ENCODE measurements at regions not wholly inside any gene's neighbourhood (a gene's known extent, or its start where the extent isn't known, plus 50 kb on each side); places are given as distances from the start of the nearest gene placed in this dataset.
A peak's percentile ranks its signal among the peaks of the same experiment; 100 is the strongest.
"Not testable (repeated sequence)": the region's sequence is repeated elsewhere in the genome, so short reads cannot be mapped to it uniquely, and the experiment has no call there.

GRCh38 chr13:50526661-50527071, 316.8 kb downstream of the DLEU7 start:
- no peak for DNase-seq (ENCODE audit: low spot score)

GRCh38 chr13:50527188-50527587, 316.3 kb downstream of the DLEU7 start:
- DNase-seq (ENCODE audit: low spot score) = no peak

- no peak for DNase-seq (ENCODE audit: low spot score)
Measured at GRCh38 chr13:50527612-50528509, 315.6 kb downstream of the DLEU7 start.

DNA sequence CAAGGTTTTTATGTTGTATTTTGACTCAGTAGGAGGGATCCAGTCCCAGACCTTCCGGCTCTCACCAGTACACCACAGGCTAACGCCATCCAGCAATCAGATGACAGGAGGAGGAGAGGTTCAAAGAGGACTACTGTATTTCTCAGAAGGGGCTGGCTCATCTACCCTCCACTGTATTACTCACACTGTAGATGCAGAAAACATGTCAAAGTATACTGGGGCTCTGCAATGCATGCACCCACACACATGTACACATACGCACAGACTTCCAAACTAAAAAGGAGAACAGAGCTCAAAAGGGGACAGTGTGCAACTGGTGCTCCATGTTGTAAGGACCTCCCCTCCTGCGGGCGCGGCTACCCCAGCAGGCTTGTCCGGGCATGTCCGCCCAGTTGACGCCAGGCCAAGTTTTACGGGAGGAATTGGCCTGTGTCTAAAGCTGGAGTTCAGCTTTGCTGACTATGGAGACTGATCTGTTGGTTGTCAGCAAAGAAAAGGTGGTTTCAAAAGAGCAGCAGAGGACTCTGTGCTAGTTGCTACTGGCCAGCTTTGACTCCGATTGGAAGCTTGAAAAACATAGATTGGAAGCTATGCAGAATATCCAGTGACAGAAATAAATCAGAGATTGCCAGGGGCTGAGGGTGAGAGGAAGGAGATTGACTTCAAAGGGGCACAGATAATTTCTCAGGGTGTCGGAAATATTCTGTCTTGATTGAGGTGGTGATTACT, 314.2 kb downstream of the DLEU7 start:
- DNase-seq (ENCODE audit: low spot score) = peak; percentile 75

- no peak for DNase-seq (ENCODE audit: low spot score)
Measured at GRCh38 chr13:50531917-50532899, 311.3 kb downstream of the DLEU7 start.

DNA sequence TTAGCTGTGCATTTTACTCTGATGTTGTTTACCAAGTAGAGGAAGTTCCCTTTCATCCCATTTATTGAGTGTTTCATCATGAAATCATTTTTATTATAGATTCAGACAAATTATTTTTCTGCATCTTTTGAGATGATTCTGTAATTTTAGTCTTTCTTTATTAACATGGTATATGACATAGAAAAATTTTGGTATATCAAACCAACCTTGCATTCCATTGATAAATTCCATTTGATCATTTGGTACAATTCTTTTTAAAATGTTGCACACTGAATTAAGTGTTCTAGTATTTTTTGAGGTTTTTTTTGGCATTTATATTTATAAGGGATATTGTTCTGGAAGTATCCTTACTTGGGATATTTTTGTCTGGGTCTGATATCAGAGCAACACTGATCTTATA, 308.4 kb downstream of the DLEU7 start:
- no peak for DNase-seq (ENCODE audit: low spot score)

DNA sequence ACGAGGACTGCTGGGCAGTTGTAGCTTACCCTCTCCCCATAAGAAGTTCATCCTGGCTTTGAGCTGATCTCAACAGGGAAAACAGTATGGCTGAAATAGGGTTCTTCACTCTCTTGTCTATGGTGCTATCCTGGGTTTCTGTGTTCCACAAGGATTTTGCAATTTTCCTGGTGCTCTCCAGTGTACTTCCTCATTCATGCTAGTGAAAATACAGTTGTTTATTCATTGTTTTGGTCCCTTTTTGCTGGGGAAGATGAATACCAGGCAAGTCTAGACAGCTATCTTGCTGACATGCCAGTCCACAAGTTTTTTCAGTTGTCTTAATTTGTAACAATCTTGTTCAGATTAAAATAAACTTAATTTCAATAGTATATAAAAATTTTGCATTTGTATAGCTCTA, 306.5 kb downstream of the DLEU7 start:
- no peak for DNase-seq (ENCODE audit: low spot score)

- no peak for DNase-seq (ENCODE audit: low spot score)
Measured at GRCh38 chr13:50539791-50540530, 303.5 kb downstream of the DLEU7 start.

DNA sequence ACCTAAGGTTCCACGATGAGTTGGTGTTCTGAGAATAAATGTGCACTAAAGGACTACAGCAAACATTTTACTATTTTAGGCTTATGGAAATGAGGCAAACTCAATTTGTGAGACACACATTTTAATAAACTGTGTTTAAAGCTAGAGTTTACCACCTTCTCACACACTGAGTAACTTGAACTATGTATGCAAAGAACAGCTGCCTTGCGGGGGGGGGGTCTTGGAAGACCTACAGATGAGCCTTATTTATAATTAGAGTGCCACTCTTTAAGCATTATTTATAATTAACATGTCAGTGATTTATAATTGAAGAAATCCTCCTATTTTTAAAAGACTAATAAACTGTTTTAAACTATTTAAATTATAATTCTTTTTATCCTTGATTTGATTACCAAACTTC, 300.4 kb downstream of the DLEU7 start:
- DNase-seq (ENCODE audit: low spot score) = no peak

GRCh38 chr13:50543782-50544181, 299.7 kb downstream of the DLEU7 start:
- no peak for DNase-seq (ENCODE audit: low spot score)

GRCh38 chr13:50544211-50544610, 299.3 kb downstream of the DLEU7 start:
- DNase-seq (ENCODE audit: low spot score) = no peak

DNA sequence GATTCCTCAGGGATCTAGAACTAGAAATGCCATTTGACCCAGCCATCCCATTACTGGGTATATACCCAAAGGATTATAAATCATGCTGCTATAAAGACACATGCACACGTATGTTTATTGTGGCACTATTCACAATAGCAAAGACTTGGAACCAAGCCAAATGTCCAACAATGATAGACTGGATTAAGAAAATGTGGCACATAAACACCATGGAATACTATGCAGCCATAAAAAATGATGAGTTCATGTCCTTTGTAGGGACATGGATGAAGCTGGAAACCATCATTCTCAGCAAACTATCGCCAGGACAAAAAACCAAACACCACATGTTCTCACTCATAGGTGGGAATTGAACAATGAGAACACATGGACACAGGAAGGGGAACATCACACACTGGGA, 296.3 kb downstream of the DLEU7 start:
- DNase-seq (ENCODE audit: low spot score) = not testable (repeated sequence)

DNA sequence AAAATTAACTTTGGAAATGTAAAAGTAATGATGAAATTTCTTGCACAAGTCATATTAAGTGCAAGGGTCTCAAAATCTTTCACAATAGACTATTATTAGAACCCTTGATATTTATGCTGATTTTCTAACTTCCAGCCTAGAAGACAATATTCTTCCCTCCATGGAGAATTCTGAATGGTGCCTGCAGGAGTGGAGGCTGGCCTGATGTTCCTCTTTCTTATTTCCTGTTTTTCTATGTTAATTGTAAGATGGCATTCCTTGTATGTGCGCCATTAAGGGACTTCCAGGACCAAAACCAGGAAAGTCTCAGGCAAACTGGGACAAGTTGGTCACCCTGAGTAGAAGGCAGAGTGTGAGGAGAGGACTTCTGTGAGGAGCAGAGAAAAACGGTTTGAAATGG, 294.9 kb downstream of the DLEU7 start:
- DNase-seq (ENCODE audit: low spot score) = no peak

GRCh38 chr13:50549221-50549942, 294.1 kb downstream of the DLEU7 start:
- DNase-seq (ENCODE audit: low spot score) = no peak

DNA sequence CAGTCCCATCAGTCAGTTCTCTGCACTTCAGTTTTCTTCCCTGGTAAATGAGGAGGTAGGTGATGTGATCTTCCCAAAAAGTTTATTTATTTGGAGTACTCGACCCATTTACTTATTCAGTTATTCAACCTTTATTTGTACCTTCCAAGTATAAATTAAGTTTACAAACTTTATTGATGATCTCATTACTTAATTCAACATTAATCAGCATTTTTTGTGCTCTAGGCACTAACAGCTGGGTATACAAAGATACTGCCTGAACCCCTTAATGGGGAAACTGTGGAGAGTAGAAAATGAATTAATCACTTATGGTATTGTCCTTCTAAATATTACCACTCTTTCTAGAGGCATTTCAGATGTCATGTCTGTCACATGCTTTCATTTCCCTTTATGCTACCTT, 293.3 kb downstream of the DLEU7 start:
- DNase-seq (ENCODE audit: low spot score) = no peak

GRCh38 chr13:50552424-50552966, 291.0 kb downstream of the DLEU7 start:
- DNase-seq (ENCODE audit: low spot score) = no peak

GRCh38 chr13:50561739-50562138, 281.8 kb downstream of the DLEU7 start:
- no peak for DNase-seq (ENCODE audit: low spot score)

DNA sequence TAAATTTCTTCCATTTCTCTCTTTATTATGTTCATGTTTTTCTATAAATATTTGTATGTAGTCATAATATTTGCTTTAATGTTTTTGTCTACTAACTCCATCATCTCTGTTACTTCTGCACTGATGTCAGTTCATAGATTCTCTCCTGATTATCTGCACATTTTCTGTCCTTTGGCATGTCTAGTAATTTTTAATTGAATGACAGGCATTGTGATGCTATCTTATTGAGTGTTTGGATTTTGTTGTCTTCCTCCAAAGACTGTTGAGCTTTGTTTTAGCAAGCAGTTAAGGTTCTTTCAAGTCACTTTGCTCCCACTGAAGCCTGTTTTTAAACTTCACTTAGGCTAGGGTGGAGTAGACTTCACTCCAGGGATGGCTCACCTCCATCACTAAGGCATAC, 276.8 kb downstream of the DLEU7 start:
- no peak for DNase-seq (ENCODE audit: low spot score)

DNA sequence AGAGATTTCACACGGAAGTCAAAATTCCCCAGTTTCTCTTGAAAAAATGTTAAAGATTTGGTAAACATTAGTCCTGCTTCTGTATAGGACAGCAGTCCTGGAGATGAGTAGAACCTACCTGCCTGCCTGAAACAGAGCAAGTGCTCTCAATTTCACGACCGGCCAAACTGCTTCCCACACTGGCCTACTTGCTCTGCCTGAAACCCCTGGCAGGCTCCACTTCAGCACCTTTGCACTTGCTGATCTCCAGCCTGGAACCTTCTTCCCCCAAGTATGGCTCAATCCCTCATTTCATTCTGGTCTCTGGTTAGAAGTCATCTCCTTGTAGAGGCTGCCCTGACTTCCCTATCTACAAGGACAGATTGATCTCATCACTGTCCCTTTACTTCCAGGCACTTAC, 271.4 kb downstream of the DLEU7 start:
- DNase-seq (ENCODE audit: low spot score) = no peak

GRCh38 chr13:50573066-50573465, 270.4 kb downstream of the DLEU7 start:
- DNase-seq (ENCODE audit: low spot score) = no peak

All from mucosa of gallbladder (tissue), 1 donor.